Neuronal stem cell (in vitro differentiated cells): ENCODE measurements at regions not wholly inside any gene's neighbourhood (a gene's known extent, or its start where the extent isn't known, plus 50 kb on each side); places are given as distances from the start of the nearest gene placed in this dataset.

Source experiments
- DNase-seq: peaks from one replicate; pipeline ENCODE4 v3.0.0-alpha.2; 2013; ENCODE audit warnings: low spot score
- H2AFZ ChIP-seq: one replicate; pipeline ENCODE4 v1.6.1; 2013; ENCODE audit warnings: mild to moderate bottlenecking, low read length, inconsistent platforms
- H2AK5ac ChIP-seq: 2 replicates; pipeline ENCODE4 v1.6.1; 2013; ENCODE audit warnings: low read depth, mild to moderate bottlenecking, inconsistent platforms, low read length, moderate library complexity, mixed read lengths
- H2BK120ac ChIP-seq: 2 replicates; pipeline ENCODE4 v1.6.1; 2013; ENCODE audit warnings: low read depth, mild to moderate bottlenecking, inconsistent platforms, low read length, moderate library complexity, mixed read lengths
- H2BK12ac ChIP-seq: one replicate; pipeline ENCODE4 v1.6.1; 2013; ENCODE audit warnings: low read length, inconsistent platforms
- H2BK15ac ChIP-seq: 2 replicates; pipeline ENCODE4 v1.6.1; 2013; ENCODE audit warnings: mild to moderate bottlenecking, low read length, inconsistent platforms, mixed read lengths
- H2BK5ac ChIP-seq: one replicate; pipeline ENCODE4 v1.6.1; 2013; ENCODE audit warnings: inconsistent platforms, mild to moderate bottlenecking, low read length, moderate library complexity
- H3K14ac ChIP-seq: one replicate; pipeline ENCODE4 v1.6.1; 2013; ENCODE audit warnings: low read length, inconsistent platforms
- H3K18ac ChIP-seq: 2 replicates; pipeline ENCODE4 v1.6.1; 2013; ENCODE audit warnings: low read length, inconsistent platforms
- H3K23ac ChIP-seq: 2 replicates; pipeline ENCODE4 v1.6.1; 2013; ENCODE audit warnings: low read depth, mild to moderate bottlenecking, mixed read lengths, low read length, inconsistent platforms; ENCODE audit not compliant: poor library complexity
- H3K27ac ChIP-seq: replicated peaks from 3 replicates; pipeline ENCODE4 v1.5.1; 2013; ENCODE audit warnings: low read length, inconsistent platforms
- H3K27me3 ChIP-seq, 3 experiments: 2 replicates each; pipeline ENCODE4 v1.6.1; 2013; ENCODE audit warnings: low read length in 3 of 3, mild to moderate bottlenecking in 2 of 3, inconsistent platforms in 1 of 3, low read depth in 1 of 3, mixed read lengths in 1 of 3, moderate library complexity in 1 of 3; ENCODE audit not compliant: control insufficient read depth in 3 of 3, insufficient read depth in 3 of 3
- H3K36me3 ChIP-seq, 2 donors: replicated peaks in 1 of 2; 2 replicates each; pipeline ENCODE4 v1.6.1; 2013; ENCODE audit warnings: low read length in 2 of 2; ENCODE audit not compliant: control insufficient read depth in 2 of 2, insufficient read depth in 2 of 2
- H3K4ac ChIP-seq: 2 replicates; pipeline ENCODE4 v1.6.1; 2013; ENCODE audit warnings: inconsistent platforms, mild to moderate bottlenecking, low read length, moderate library complexity
- H3K4me1 ChIP-seq, 2 donors: 1 replicate in 1 of 2; 2 replicates in 1 of 2; pipeline ENCODE4 v1.6.1; 2013; ENCODE audit warnings: low read length in 2 of 2, low read depth in 1 of 2; ENCODE audit not compliant: control insufficient read depth in 2 of 2, insufficient read depth in 1 of 2
- H3K4me2 ChIP-seq: one replicate; pipeline ENCODE4 v1.6.1; 2013; ENCODE audit warnings: mild to moderate bottlenecking, low read length, inconsistent platforms; ENCODE audit not compliant: insufficient read depth, poor library complexity, severe bottlenecking
- H3K4me3 ChIP-seq, 2 donors: 2 replicates each; pipeline ENCODE4 v1.5.1; 2013; ENCODE audit warnings: low read length in 2 of 2, mild to moderate bottlenecking in 2 of 2, inconsistent platforms in 1 of 2, moderate library complexity in 1 of 2
- H3K79me1 ChIP-seq: one replicate; pipeline ENCODE4 v1.6.1; 2013; ENCODE audit warnings: low read depth, mild to moderate bottlenecking, inconsistent platforms, low read length, moderate library complexity
- H3K9ac ChIP-seq: one replicate; pipeline ENCODE4 v1.6.1; 2013; ENCODE audit warnings: mild to moderate bottlenecking, low read depth, low read length, inconsistent platforms; ENCODE audit not compliant: poor library complexity
- H3K9me3 ChIP-seq, 2 donors: replicated peaks in 1 of 2; 2 replicates each; pipeline versions ENCODE3 to v1.6.1; 2013; ENCODE audit warnings: low read length in 2 of 2, mild to moderate bottlenecking in 2 of 2, inconsistent platforms in 1 of 2, low read depth in 1 of 2, mixed read lengths in 1 of 2, moderate library complexity in 1 of 2; ENCODE audit not compliant: control insufficient read depth in 2 of 2, insufficient read depth in 1 of 2
- H4K8ac ChIP-seq: one replicate; pipeline ENCODE4 v1.6.1; 2013; ENCODE audit warnings: low read depth, mild to moderate bottlenecking, inconsistent platforms, low read length, moderate library complexity
- H4K91ac ChIP-seq: one replicate; pipeline ENCODE4 v1.6.1; 2013; ENCODE audit warnings: low read length, low read depth, mild to moderate bottlenecking, inconsistent platforms; ENCODE audit not compliant: poor library complexity
- WGBS, 2 donors: extraction: QIAGEN DNeasy Blood & Tissue Kit; methylation state at CpG; one replicate each; pipeline ENCODE4 v1.1.7; 2013; ENCODE audit warnings: missing lambda C conversion rate in 2 of 2, mixed read lengths in 1 of 2; ENCODE audit not compliant: insufficient read length in 2 of 2, insufficient replicate concordance in 1 of 2; ENCODE audit errors: extremely low coverage in 2 of 2; 5-methylcytosine and 5-hydroxymethylcytosine counted together

DNA sequence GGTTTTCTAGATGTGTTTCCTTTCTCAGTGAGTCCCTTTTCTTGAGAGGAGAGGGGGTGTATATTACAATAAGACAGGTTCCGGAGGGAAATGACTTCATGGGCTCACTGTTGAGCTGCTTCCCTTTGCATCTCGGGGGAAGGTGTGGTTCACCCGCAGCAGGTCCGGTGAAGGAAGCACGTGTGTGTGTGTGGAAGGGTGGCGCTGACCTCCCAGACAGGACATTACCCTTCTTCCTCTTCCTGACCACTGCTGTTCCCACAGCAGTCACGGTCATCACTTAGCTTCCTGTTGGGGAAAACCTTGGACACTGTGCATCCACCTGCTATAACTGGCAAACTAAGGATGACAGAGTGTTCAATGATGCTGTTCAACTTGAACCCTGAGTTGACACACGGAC lies 83.6 kb downstream of the PLEKHG1 start:
- no peak for DNase-seq
- Histone ChIP-seq H2BK15ac (no peak overlapping the region), H3K23ac (no peak overlapping the region), H2BK120ac (no peak overlapping the region), H4K8ac (no peak overlapping the region), H3K9ac (no peak overlapping the region), H3K14ac (no peak overlapping the region), H2AK5ac (no peak overlapping the region), H3K27ac (no peak overlapping the region), H3K4me3 (no peak overlapping the region), H3K18ac (no peak overlapping the region), H2BK5ac (no peak overlapping the region), H3K9me3 (no peaks in the 10 kb centered on the region), H3K36me3 (no peaks in the 10 kb centered on the region), H3K4me2 (no peak overlapping the region), H4K91ac (no peak overlapping the region), H3K4ac (no peak overlapping the region), H3K79me1 (peaks cover 2% of the 10 kb centered on the region), H3K4me1 (peaks cover 0 to 11% of the 10 kb centered on the region in 2 donors), H2BK12ac (no peak overlapping the region), H2AFZ (no peak overlapping the region), H3K27me3 (no peaks in the 10 kb centered on the region)
- no CpG with 5 or more reads among the region's 8 CpGs for WGBS, 2 donors

GRCh38 chr6:150684161-150684560 lies 84.5 kb downstream of the PLEKHG1 start:
- no peak for DNase-seq
- H2AK5ac ChIP-seq: no peak overlapping the region

DNA sequence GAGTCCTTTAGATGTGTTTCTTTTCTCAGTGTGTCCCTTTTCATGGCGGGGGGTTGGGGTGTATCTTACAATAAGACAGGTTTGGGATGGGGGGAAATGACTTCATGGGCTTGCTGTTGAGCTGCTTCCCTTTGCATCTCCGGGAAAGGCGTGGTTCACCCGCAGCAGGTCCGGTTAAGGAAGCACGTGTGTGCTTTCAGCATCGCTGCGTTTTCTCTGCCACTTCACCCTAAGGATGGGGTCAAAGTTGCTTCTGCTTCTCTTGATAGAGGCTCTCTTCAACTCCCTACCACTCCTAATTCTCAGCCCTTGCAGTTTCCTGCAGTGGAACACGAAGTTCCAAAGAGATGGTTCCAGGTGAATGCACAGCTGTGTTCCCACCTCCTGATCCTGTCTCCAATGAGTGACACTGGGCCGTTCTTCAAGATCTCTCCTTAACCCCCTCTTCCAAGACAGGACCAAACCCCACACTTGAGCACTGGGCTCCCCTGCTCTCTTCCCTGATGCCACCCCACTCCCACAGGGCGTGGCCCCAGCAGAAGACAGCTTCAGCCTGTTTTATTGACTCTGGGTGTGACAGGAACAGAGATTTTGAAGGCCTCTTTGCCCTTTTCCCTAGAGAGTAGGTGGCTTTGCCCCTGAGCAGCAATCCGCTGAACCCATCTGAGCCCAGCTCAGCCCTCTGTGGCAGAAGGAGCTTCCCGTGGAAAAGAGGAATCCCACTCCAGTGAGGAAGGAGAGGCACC lies 85.2 kb downstream of the PLEKHG1 start:
- Histone ChIP-seq H2BK15ac (no peak overlapping the region), H3K9ac (no peak overlapping the region), H2BK5ac (no peak overlapping the region), H3K27me3 (no peaks in the 10 kb centered on the region), H3K4me3 (no peak overlapping the region), H2AFZ (no peak overlapping the region), H3K36me3 (no peaks in the 10 kb centered on the region), H3K14ac (no peak overlapping the region), H3K9me3 (no peaks in the 10 kb centered on the region), H3K4ac (no peak overlapping the region), H3K4me2 (no peak overlapping the region), H3K79me1 (peaks cover 2% of the 10 kb centered on the region), H3K4me1 (peaks cover 0 to 11% of the 10 kb centered on the region in 2 donors), H3K18ac (no peak overlapping the region), H4K8ac (no peak overlapping the region), H4K91ac (no peak overlapping the region), H2AK5ac (no peak overlapping the region), H3K23ac (no peak overlapping the region), H3K27ac (no peak overlapping the region), H2BK12ac (no peak overlapping the region), H2BK120ac (no peak overlapping the region)
- no peak for DNase-seq
- WGBS, 2 donors: no CpG with 5 or more reads among the region's 13 CpGs

More at GRCh38 chr6:150684161-150684560, 84.5 kb downstream of the PLEKHG1 start:
- Histone ChIP-seq H2BK12ac (no peak overlapping the region), H3K79me1 (peaks cover 2% of the 10 kb centered on the region), H3K9me3 (no peaks in the 10 kb centered on the region), H3K27ac (no peak overlapping the region), H3K9ac (no peak overlapping the region), H4K91ac (no peak overlapping the region), H4K8ac (no peak overlapping the region), H3K4me2 (no peak overlapping the region), H3K4me1 (peaks cover 0 to 11% of the 10 kb centered on the region in 2 donors), H2BK15ac (no peak overlapping the region), H3K14ac (no peak overlapping the region), H2BK120ac (no peak overlapping the region), H2AFZ (no peak overlapping the region), H3K4me3 (no peak overlapping the region), H3K23ac (no peak overlapping the region), H3K36me3 (no peaks in the 10 kb centered on the region), H2BK5ac (no peak overlapping the region), H3K18ac (no peak overlapping the region), H3K4ac (no peak overlapping the region), H3K27me3 (no peaks in the 10 kb centered on the region)
- WGBS, 2 donors: no CpG with 5 or more reads among the region's 9 CpGs

DNA sequence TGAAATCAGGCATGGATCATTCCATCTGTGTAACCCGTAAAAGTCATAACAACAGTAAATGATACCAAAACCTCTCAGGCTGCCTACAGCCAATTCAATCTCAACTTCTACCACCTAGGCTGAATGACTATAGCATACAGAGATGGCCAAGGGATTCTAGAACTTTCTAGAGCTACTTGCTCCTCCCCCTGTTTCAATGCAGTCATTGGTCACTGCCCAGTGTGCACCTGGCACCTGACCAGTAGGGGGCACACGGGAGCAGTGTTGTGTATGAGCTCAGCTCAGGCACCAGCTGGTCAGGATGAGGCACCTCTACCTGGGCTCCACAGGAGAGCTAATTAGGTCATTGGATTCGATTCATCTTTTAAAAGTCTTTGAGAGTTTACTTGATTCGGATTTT lies 86.2 kb downstream of the PLEKHG1 start:
- Histone ChIP-seq H2BK120ac (no peak overlapping the region), H2BK15ac (no peak overlapping the region), H2AK5ac (no peak overlapping the region), H3K18ac (no peak overlapping the region), H3K14ac (no peak overlapping the region), H3K9me3 (no peaks in the 10 kb centered on the region), H3K4me1 (peaks cover 4 to 13% of the 10 kb centered on the region in 2 donors), H2AFZ (no peak overlapping the region), H3K27ac (no peak overlapping the region), H2BK5ac (no peak overlapping the region), H3K4me2 (no peak overlapping the region), H3K27me3 (no peaks in the 10 kb centered on the region), H3K36me3 (no peaks in the 10 kb centered on the region), H3K79me1 (peaks cover 2% of the 10 kb centered on the region), H4K8ac (no peak overlapping the region), H3K9ac (no peak overlapping the region), H4K91ac (no peak overlapping the region), H2BK12ac (no peak overlapping the region), H3K4ac (no peak overlapping the region), H3K23ac (no peak overlapping the region), H3K4me3 (no peak overlapping the region)
- no peak for DNase-seq
- WGBS, 2 donors: no CpG with 5 or more reads among the region's 4 CpGs
